ENCODE measurements at regions not wholly inside any gene's neighbourhood (a gene's known extent, or its start where the extent isn't known, plus 50 kb on each side); places are given as distances from the start of the nearest gene placed in this dataset.

DNA sequence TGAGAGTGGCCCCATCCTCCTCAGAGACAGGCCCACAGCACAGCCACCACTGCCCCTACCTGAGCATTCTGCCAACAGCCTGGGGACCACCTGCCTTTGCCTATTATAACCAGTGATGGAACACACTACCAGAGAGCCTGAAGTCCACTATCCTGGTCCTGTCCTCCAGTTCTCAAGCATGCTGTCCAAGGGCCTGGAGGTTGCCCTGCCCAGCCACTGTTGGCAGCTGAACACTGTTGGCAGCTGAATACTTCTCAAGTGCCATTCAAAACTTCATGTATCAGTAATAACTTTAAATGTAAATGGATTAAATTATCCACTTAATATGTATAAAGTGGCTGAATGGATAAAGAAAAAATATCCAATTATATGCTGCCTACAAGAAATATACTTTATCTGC, 194.3 kb upstream of the JADE1 start:
- TF ChIP-seq ZBTB21 (tag by site-specific recombination; IDR thresholded peaks at IDR 0.05) = no peak
- no peak for TF ChIP-seq ZNF214 (tag by site-specific recombination; IDR thresholded peaks at IDR 0.05; ENCODE audit: borderline replicate concordance)
- no peak for TF ChIP-seq ZFP3 (tag by site-specific recombination; IDR thresholded peaks at IDR 0.05; ENCODE audit: low read depth)
- no peak for TF ChIP-seq ZBTB8A (tag by site-specific recombination; IDR thresholded peaks at IDR 0.05)
- TF ChIP-seq, protein P1, sequence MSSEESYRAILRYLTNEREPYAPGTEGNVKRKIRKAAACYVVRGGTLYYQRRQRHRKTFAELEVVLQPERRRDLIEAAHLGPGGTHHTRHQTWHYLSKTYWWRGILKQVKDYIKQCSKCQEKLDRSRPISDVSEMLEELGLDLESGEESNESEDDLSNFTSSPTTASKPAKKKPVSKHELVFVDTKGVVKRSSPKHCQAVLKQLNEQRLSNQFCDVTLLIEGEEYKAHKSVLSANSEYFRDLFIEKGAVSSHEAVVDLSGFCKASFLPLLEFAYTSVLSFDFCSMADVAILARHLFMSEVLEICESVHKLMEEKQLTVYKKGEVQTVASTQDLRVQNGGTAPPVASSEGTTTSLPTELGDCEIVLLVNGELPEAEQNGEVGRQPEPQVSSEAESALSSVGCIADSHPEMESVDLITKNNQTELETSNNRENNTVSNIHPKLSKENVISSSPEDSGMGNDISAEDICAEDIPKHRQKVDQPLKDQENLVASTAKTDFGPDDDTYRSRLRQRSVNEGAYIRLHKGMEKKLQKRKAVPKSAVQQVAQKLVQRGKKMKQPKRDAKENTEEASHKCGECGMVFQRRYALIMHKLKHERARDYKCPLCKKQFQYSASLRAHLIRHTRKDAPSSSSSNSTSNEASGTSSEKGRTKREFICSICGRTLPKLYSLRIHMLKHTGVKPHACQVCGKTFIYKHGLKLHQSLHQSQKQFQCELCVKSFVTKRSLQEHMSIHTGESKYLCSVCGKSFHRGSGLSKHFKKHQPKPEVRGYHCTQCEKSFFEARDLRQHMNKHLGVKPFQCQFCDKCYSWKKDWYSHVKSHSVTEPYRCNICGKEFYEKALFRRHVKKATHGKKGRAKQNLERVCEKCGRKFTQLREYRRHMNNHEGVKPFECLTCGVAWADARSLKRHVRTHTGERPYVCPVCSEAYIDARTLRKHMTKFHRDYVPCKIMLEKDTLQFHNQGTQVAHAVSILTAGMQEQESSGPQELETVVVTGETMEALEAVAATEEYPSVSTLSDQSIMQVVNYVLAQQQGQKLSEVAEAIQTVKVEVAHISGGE (tag by site-specific recombination; conservative IDR thresholded peaks at IDR 0.05; ENCODE audit: low read depth) = no peak

All from HEK293 (cell line).